Stomach (tissue), 4 donors: ENCODE measurements at regions not wholly inside any gene's neighbourhood (a gene's known extent, or its start where the extent isn't known, plus 50 kb on each side); places are given as distances from the start of the nearest gene placed in this dataset.

Experiments used
- CTCF ChIP-seq, 7 experiments: fragments of 450-650 bp in 4 of 7; fragments of 200-600 bp in 3 of 7; sonication (generic) in 3 of 7; IDR thresholded peaks; one replicate each; pipeline ENCODE4 v1.5.1; 2016 to 2019; ENCODE audit warnings: antibody characterized with exemption in 7 of 7, control low read depth in 2 of 7, mild to moderate bottlenecking in 1 of 7
- POLR2AphosphoS5 ChIP-seq, 3 donors: sonication (generic); formaldehyde crosslinking; IDR thresholded peaks; one replicate each; pipeline ENCODE4 v1.6.1; 2016; ENCODE audit warnings: antibody characterized with exemption in 3 of 3

DNA sequence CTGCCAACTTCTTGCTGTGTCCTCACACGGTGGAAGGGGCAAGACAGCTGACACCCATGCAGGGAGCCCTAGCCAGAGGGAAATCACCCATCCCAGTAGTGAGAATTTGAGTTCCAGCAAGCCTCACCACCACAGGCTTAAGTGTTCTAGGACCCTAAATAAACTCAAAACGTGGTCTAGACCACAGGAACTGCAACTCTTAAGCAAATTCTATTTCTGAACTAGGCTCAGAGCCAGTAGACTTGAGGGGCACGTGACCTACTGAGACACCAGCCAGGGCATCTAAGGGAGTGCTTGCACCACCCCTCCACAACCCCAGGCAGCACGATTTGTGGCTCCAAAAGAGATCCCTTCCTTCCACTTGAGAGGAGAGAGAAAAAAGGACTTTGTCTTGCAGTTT, 96.0 kb upstream of the PHF24 start:
- no peak for TF ChIP-seq POLR2AphosphoS5 (IDR thresholded peaks at IDR 0.05)
- TF ChIP-seq CTCF (IDR thresholded peaks at IDR 0.05), result no peak
